SK-N-SH treated with all-trans-retinoic acid at 6 μM for 48 hours (cell line): ENCODE measurements at regions not wholly inside any gene's neighbourhood (a gene's known extent, or its start where the extent isn't known, plus 50 kb on each side); places are given as distances from the start of the nearest gene placed in this dataset.

Experiments
- ATAC-seq: fragments of 200-7000 bp; cut with Tn5 transposase; 3 replicates; pipeline ENCODE4 v1.9.1; 2020; ENCODE audit warnings: mild to moderate bottlenecking, moderate library complexity
- ARNTL ChIP-seq: fragments of 450-650 bp; formaldehyde crosslinking; IDR thresholded peaks from 2 replicates; pipeline ENCODE4 v1.5.0; 2020; ENCODE audit warnings: low read depth, mild to moderate bottlenecking, moderate library complexity, borderline replicate concordance
- BACH2 ChIP-seq: fragments of 250-450 bp; sonication (Bioruptor Pico); IDR thresholded peaks from 2 replicates; pipeline ENCODE4 v1.9.0; 2021; ENCODE audit warnings: mild to moderate bottlenecking, borderline replicate concordance
- CREB5 ChIP-seq: fragments of 250-450 bp; sonication (Bioruptor Pico); IDR thresholded peaks from 2 replicates; pipeline ENCODE4 v1.5.1; 2020; ENCODE audit warnings: low read depth, mild to moderate bottlenecking, moderate library complexity
- CSDC2 ChIP-seq: fragments of 250-450 bp; sonication (Bioruptor Pico); IDR thresholded peaks from 2 replicates; pipeline ENCODE4 v1.5.0; 2020; ENCODE audit warnings: mild to moderate bottlenecking, moderate library complexity
- CSRNP3 ChIP-seq: fragments of 250-450 bp; sonication (Bioruptor Pico); IDR thresholded peaks from 2 replicates; pipeline ENCODE4 v1.5.1; 2021; ENCODE audit warnings: mild to moderate bottlenecking, moderate library complexity
- ESRRG ChIP-seq: fragments of 250-450 bp; sonication (Bioruptor Pico); IDR thresholded peaks from 2 replicates; pipeline ENCODE4 v1.6.1; 2021; ENCODE audit warnings: mild to moderate bottlenecking
- GLIS3 ChIP-seq: fragments of 250-450 bp; sonication (Bioruptor Pico); IDR thresholded peaks from 2 replicates; pipeline ENCODE4 v1.5.0; 2020; ENCODE audit warnings: mild to moderate bottlenecking, moderate library complexity
- PATZ1 ChIP-seq: fragments of 250-450 bp; sonication (Bioruptor Pico); IDR thresholded peaks from 2 replicates; pipeline ENCODE4 v1.8.0; 2020; ENCODE audit warnings: mild to moderate bottlenecking, moderate library complexity, borderline replicate concordance
- POU6F1 ChIP-seq: fragments of 250-450 bp; sonication (Bioruptor Pico); IDR thresholded peaks from 2 replicates; pipeline ENCODE4 v1.8.0; 2021; ENCODE audit warnings: low read depth, mild to moderate bottlenecking, moderate library complexity, borderline replicate concordance
- PPARA ChIP-seq: fragments of 250-450 bp; sonication (Bioruptor Pico); IDR thresholded peaks from 2 replicates; pipeline ENCODE4 v1.5.0; 2020; ENCODE audit warnings: mild to moderate bottlenecking, borderline replicate concordance
- RARB ChIP-seq: fragments of 250-450 bp; sonication (Bioruptor Pico); IDR thresholded peaks from 2 replicates; pipeline ENCODE4 v1.8.0; 2021; ENCODE audit warnings: mild to moderate bottlenecking, moderate library complexity
- SNAI2 ChIP-seq: fragments of 250-450 bp; sonication (Bioruptor Pico); IDR thresholded peaks from 2 replicates; pipeline ENCODE4 v1.5.0; 2020; ENCODE audit warnings: mild to moderate bottlenecking, moderate library complexity
- TCF4 ChIP-seq: fragments of 250-450 bp; sonication (Bioruptor Pico); IDR thresholded peaks from 2 replicates; pipeline ENCODE4 v1.8.0; 2021; ENCODE audit warnings: mild to moderate bottlenecking, moderate library complexity, borderline replicate concordance
- TOX ChIP-seq: fragments of 250-450 bp; sonication (Bioruptor Pico); IDR thresholded peaks from 2 replicates; pipeline ENCODE4 v1.8.0; 2021; ENCODE audit warnings: mild to moderate bottlenecking, moderate library complexity, borderline replicate concordance
- TSHZ2 ChIP-seq: fragments of 250-450 bp; sonication (Bioruptor Pico); IDR thresholded peaks from 2 replicates; pipeline ENCODE4 v1.5.0; 2020; ENCODE audit warnings: mild to moderate bottlenecking, moderate library complexity
- ZC3H10 ChIP-seq: fragments of 250-450 bp; sonication (Bioruptor Pico); IDR thresholded peaks from 2 replicates; pipeline ENCODE4 v1.5.1; 2021; ENCODE audit warnings: mild to moderate bottlenecking, moderate library complexity
- ZFP3 ChIP-seq: fragments of 250-450 bp; sonication (Bioruptor Pico); IDR thresholded peaks from 2 replicates; pipeline ENCODE4 v1.5.0; 2020; ENCODE audit warnings: mild to moderate bottlenecking, moderate library complexity
- ZFP30 ChIP-seq: fragments of 450-650 bp; formaldehyde crosslinking; IDR thresholded peaks from 2 replicates; pipeline ENCODE4 v1.5.0; 2022; ENCODE audit warnings: mild to moderate bottlenecking, moderate library complexity
- ZNF565 ChIP-seq: fragments of 450-650 bp; formaldehyde crosslinking; conservative IDR thresholded peaks from 2 replicates; pipeline ENCODE4 v1.5.0; 2020; ENCODE audit warnings: low read depth, mild to moderate bottlenecking, moderate library complexity
- ZNF70 ChIP-seq: fragments of 450-650 bp; formaldehyde crosslinking; IDR thresholded peaks from 2 replicates; pipeline ENCODE4 v1.5.0; 2020; ENCODE audit warnings: mild to moderate bottlenecking, moderate library complexity
- ZNF8 ChIP-seq: fragments of 450-650 bp; formaldehyde crosslinking; IDR thresholded peaks from 2 replicates; pipeline ENCODE4 v1.5.0; 2020; ENCODE audit warnings: mild to moderate bottlenecking, moderate library complexity

GRCh38 chr13:24093047-24093446, 67.5 kb upstream of the SPATA13 start (continued):
- no peak for TF ChIP-seq TCF4 (CRISPR knock-in tag)
- TF ChIP-seq BACH2 (CRISPR knock-in tag): no peak

GRCh38 chr13:24096659-24097058, 63.9 kb upstream of the SPATA13 start:
- no peak for TF ChIP-seq TOX (CRISPR knock-in tag)
- TF ChIP-seq ZNF70 (CRISPR knock-in tag): no peak
- TF ChIP-seq ARNTL (CRISPR knock-in tag): no peak
- no peak for TF ChIP-seq PPARA (CRISPR knock-in tag)
- no peak for TF ChIP-seq CREB5 (CRISPR knock-in tag)
- no peak for TF ChIP-seq ZFP3
- no peak for TF ChIP-seq SNAI2
- TF ChIP-seq POU6F1 (CRISPR knock-in tag): no peak
- TF ChIP-seq GLIS3 (CRISPR knock-in tag): no peak
- no peak for TF ChIP-seq ZC3H10
- TF ChIP-seq ESRRG (CRISPR knock-in tag): no peak
- no peak for TF ChIP-seq ZFP30 (CRISPR knock-in tag)
- no peak for TF ChIP-seq CSRNP3 (CRISPR knock-in tag)
- TF ChIP-seq RARB: no peak
- ATAC-seq: no peak

GRCh38 chr13:24097064-24097463, 63.5 kb upstream of the SPATA13 start:
- ATAC-seq: no peak

More at GRCh38 chr13:24097064-24097463, 63.5 kb upstream of the SPATA13 start:
- TF ChIP-seq CSRNP3 (CRISPR knock-in tag) (no peak), GLIS3 (CRISPR knock-in tag) (no peak), ZC3H10 (no peak), ZNF8 (CRISPR knock-in tag) (no peak), ZNF565 (CRISPR knock-in tag) (no peak), PATZ1 (CRISPR knock-in tag) (no peak), TSHZ2 (CRISPR knock-in tag) (no peak), SNAI2 (no peak), PPARA (CRISPR knock-in tag) (no peak), TOX (CRISPR knock-in tag) (no peak), ESRRG (CRISPR knock-in tag) (no peak), ZFP30 (CRISPR knock-in tag) (no peak), CSDC2 (no peak), ARNTL (CRISPR knock-in tag) (no peak)
